Left ventricle myocardium inferior (tissue), 1 donor: ENCODE measurements at regions not wholly inside any gene's neighbourhood (a gene's known extent, or its start where the extent isn't known, plus 50 kb on each side); places are given as distances from the start of the nearest gene placed in this dataset.

Experiments
- DNase-seq: peaks from one replicate; pipeline ENCODE4 v3.0.0-alpha.2; 2020
- H3K27ac ChIP-seq: fragments of 200-600 bp; replicated peaks from 2 replicates; pipeline ENCODE4 v1.8.0; 2021
- H3K27me3 ChIP-seq: fragments of 200-600 bp; 2 replicates; pipeline ENCODE4 v1.8.0; 2021; ENCODE audit warnings: low read depth
- H3K36me3 ChIP-seq: fragments of 200-600 bp; 2 replicates; pipeline ENCODE4 v1.8.0; 2021
- H3K4me1 ChIP-seq: fragments of 200-600 bp; 2 replicates; pipeline ENCODE4 v1.8.0; 2021
- H3K4me3 ChIP-seq: fragments of 200-600 bp; 2 replicates; pipeline ENCODE4 v1.8.0; 2021; ENCODE audit warnings: mild to moderate bottlenecking, moderate library complexity
- H3K9me3 ChIP-seq: fragments of 200-600 bp; replicated peaks from 2 replicates; pipeline ENCODE4 v1.8.0; 2021
- intact Hi-C: fragments of 100-400 bp; cut with micrococcal nuclease; formaldehyde crosslinking; loops from one replicate; pipeline ENCODE4 v1.11.0; 2022
- TF ChIP-seq, protein P1 (sequence below): fragments of 200-600 bp; IDR thresholded peaks from 2 replicates; pipeline ENCODE4 v1.8.0; 2021; ENCODE audit warnings: antibody characterized with exemption, mild to moderate bottlenecking, borderline replicate concordance
- donor health status: DM: no; HTN: yes; CAD: no; lungs with severe emphysema.

DNA sequence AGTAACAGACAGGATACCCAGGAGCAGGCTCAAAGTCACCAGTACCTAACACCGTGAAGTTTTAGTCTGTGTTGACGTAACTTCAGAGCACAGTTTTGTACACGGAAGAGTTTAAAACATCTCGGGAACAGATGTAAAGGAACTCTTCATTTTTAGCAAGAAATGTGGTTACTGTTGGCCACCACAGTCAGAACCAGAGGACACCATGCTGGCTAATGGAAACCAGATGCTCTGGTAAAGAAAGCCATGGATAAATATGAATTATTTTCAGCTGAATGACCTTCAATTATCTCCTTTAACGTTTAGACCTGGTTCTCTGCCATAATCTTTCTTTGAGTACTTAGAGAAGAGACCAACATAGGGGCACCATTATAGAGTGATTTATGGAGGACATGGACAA lies 115.9 kb downstream of the NTMT2 start:
- H3K9me3 ChIP-seq = no peaks in the 10 kb centered on the region
- DNase-seq = no peak
- intact Hi-C loops = no loop called here
- H3K27ac ChIP-seq = no peak overlapping the region
- TF ChIP-seq, protein P1, sequence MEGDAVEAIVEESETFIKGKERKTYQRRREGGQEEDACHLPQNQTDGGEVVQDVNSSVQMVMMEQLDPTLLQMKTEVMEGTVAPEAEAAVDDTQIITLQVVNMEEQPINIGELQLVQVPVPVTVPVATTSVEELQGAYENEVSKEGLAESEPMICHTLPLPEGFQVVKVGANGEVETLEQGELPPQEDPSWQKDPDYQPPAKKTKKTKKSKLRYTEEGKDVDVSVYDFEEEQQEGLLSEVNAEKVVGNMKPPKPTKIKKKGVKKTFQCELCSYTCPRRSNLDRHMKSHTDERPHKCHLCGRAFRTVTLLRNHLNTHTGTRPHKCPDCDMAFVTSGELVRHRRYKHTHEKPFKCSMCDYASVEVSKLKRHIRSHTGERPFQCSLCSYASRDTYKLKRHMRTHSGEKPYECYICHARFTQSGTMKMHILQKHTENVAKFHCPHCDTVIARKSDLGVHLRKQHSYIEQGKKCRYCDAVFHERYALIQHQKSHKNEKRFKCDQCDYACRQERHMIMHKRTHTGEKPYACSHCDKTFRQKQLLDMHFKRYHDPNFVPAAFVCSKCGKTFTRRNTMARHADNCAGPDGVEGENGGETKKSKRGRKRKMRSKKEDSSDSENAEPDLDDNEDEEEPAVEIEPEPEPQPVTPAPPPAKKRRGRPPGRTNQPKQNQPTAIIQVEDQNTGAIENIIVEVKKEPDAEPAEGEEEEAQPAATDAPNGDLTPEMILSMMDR = no peak
- no peak overlapping the region for H3K4me3 ChIP-seq
- no peaks in the 10 kb centered on the region for H3K36me3 ChIP-seq
- H3K27me3 ChIP-seq = no peaks in the 10 kb centered on the region
- peaks cover 6% of the 10 kb centered on the region for H3K4me1 ChIP-seq

DNA sequence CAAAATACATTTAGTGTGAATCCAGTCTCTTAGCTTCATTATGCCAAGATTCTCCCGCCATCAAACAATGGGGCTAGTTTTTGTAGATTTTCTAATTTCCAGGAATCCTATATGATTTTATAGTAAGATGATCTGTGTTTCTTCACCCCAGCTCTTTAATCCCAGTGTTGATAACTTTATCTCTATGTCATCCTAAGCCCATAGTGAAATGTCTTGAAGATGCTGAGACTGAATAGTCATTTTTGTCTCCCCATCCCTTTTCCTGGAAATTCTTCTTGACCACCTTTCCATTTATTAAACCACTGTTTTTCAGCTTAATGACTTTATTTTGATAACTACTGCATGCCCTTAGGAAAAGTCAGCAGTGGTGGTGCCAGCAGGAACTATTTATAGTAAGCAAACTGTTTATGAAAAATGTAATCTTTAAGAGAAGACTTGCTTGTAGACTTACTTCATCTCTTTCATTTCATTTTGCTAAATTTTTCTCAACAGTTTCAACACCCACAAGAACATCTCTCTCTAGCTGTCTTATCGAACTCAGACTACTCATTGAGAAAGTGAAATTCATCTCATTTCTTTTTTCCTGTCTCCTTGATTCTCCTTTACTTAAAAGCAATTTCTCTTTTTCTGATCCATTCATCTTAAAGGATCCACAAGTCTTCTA lies 116.6 kb downstream of the NTMT2 start:
- Histone ChIP-seq H3K9me3 (no peaks in the 10 kb centered on the region), H3K4me3 (no peak overlapping the region), H3K4me1 (peaks cover 6% of the 10 kb centered on the region), H3K36me3 (no peaks in the 10 kb centered on the region), H3K27ac (no peak overlapping the region), H3K27me3 (no peaks in the 10 kb centered on the region)
- no peak for DNase-seq
- TF ChIP-seq, protein P1 = no peak
- intact Hi-C loops = no loop called here

DNA sequence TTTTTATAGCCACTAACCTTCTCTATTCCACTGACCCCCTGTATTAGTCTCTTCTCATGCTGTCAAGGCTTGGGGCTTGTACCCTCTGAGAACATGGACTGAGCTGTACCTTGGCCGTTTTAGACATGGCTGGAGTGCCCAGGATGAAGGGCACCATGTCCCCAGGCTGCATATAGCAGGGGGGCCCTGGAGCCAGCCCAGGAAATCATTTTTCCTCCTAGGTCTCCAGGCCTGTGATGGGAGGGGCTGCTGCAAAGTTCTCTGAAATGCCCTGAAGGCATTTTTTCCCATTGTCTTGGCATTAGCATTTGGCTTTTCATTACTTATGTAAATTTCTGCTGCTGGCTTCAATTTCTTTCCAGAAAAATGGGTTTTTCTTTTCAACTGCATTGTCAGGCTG lies 119.5 kb downstream of the NTMT2 start:
- intact Hi-C loops = no loop called here
- peaks cover 6% of the 10 kb centered on the region for H3K4me1 ChIP-seq

DNA sequence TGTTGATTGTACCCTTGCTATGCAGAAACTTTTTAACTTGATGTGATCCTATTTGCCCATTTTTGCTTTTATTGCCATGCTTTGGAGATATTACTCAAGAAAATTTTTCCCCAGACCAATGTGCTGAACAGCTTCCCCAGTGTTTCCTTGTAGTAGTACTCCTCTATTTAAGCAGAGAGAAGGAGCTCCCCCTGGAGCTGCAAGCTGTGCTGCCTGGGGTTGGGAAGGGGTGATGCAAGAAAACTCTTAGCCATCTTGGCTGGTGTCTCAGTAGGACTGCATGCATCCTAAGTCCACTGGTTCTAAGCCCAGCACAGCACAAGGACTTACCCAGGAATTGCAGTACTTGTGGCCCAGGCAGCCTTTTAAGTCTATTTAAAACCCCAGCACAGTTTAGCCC lies 121.6 kb downstream of the NTMT2 start:
- Histone ChIP-seq H3K9me3 (no peaks in the 10 kb centered on the region), H3K27ac (no peak overlapping the region), H3K4me3 (no peak overlapping the region), H3K27me3 (no peaks in the 10 kb centered on the region), H3K4me1 (peaks cover 6% of the 10 kb centered on the region), H3K36me3 (no peaks in the 10 kb centered on the region)
- intact Hi-C loops = no loop called here
- no peak for DNase-seq
- TF ChIP-seq, protein P1 = peak; percentile 15

More for the DNA sequence above, 119.5 kb downstream of the NTMT2 start:
- H3K4me3 ChIP-seq = no peak overlapping the region
- DNase-seq = no peak
- TF ChIP-seq, protein P1 = no peak
- no peaks in the 10 kb centered on the region for H3K36me3 ChIP-seq
- no peaks in the 10 kb centered on the region for H3K27me3 ChIP-seq
- no peak overlapping the region for H3K27ac ChIP-seq
- H3K9me3 ChIP-seq = no peaks in the 10 kb centered on the region

DNA sequence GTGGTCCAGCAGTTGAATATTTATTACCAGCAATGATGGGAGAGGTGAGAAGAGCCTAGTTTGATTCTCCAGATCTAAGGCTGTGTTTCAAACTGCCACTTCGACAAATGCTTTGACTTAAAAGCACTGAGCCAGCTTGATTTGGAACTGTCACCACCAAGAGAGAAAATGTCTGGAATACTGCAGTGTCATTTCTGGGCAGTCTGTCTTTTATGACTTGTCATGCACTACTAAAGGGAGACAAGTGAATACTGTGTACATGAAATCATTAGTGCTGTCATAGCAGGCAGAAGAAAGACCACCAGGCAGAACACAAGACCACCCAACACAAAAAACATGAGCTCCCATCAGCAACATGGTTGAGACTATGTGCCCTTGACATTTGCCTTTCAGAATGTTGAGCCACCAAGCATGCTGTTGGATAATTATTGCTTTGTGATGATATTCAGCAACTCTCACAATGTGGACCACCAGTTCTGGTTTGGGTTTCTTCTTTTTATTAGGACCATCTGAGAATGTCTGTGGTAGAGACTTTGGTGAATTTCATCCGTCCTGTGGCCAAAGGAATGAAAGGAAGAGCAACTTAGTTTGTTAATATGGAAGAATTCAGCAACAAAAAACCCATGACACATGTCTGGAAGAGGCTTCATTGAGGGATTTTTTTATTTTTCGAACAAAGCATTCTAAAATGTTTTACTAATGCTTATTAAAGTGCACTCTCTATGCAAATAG lies 125.8 kb downstream of the NTMT2 start:
- intact Hi-C loops = no loop called here
- Histone ChIP-seq H3K4me3 (no peak overlapping the region), H3K27ac (no peak overlapping the region), H3K9me3 (no peaks in the 10 kb centered on the region), H3K27me3 (no peaks in the 10 kb centered on the region), H3K4me1 (peaks cover 14% of the 10 kb centered on the region), H3K36me3 (no peaks in the 10 kb centered on the region)
- DNase-seq = no peak
- TF ChIP-seq, protein P1 = no peak
